GM21447 (cell line): ENCODE measurements at regions not wholly inside any gene's neighbourhood (a gene's known extent, or its start where the extent isn't known, plus 50 kb on each side); places are given as distances from the start of the nearest gene placed in this dataset.
"Not testable (repeated sequence)": the region's sequence is repeated elsewhere in the genome, so short reads cannot be mapped to it uniquely, and the experiment has no call there.

ENCODE experiments used
- ATAC-seq: cut with Tn5 transposase; IDR thresholded peaks from one replicate; pipeline ENCODE4 v1.9.1; 2021; ENCODE audit not compliant: unreplicated experiment

GRCh38 chr1:56133522-56134472 lies 445.6 kb downstream of the PLPP3 start:
- ATAC-seq, result peak; percentile 59

- ATAC-seq, result no peak
Measured at GRCh38 chr1:56132520-56132919, 446.8 kb downstream of the PLPP3 start.

- ATAC-seq, result no peak
Measured at GRCh38 chr1:56129837-56130236, 449.5 kb downstream of the PLPP3 start.

GRCh38 chr1:56125316-56125715 lies 454.0 kb downstream of the PLPP3 start:
- ATAC-seq, result no peak

- ATAC-seq, result no peak
Measured at GRCh38 chr1:56123826-56124225, 455.5 kb downstream of the PLPP3 start.

GRCh38 chr1:56123421-56123820 lies 455.9 kb downstream of the PLPP3 start:
- ATAC-seq, result no peak

GRCh38 chr1:56120021-56120420 lies 459.3 kb downstream of the PLPP3 start:
- no peak for ATAC-seq

- ATAC-seq, result not testable (repeated sequence)
Measured at GRCh38 chr1:56118676-56119075, 460.7 kb downstream of the PLPP3 start.

- no peak for ATAC-seq
Measured at GRCh38 chr1:56115701-56116100, 463.7 kb downstream of the PLPP3 start.

- ATAC-seq, result no peak
Measured at GRCh38 chr1:56113679-56114078, 465.7 kb downstream of the PLPP3 start.

GRCh38 chr1:56107275-56107638 lies 472.1 kb downstream of the PLPP3 start:
- ATAC-seq, result no peak

GRCh38 chr1:56106531-56107274 lies 472.7 kb downstream of the PLPP3 start:
- no peak for ATAC-seq

- no peak for ATAC-seq
Measured at GRCh38 chr1:56105397-56105796, 474.0 kb downstream of the PLPP3 start.

GRCh38 chr1:56099766-56100265 lies 479.5 kb downstream of the PLPP3 start:
- no peak for ATAC-seq

- no peak for ATAC-seq
Measured at GRCh38 chr1:56098946-56099345, 480.4 kb downstream of the PLPP3 start.

GRCh38 chr1:56097713-56098112 lies 481.6 kb downstream of the PLPP3 start:
- no peak for ATAC-seq

GRCh38 chr1:56095696-56096665 lies 483.4 kb downstream of the PLPP3 start:
- no peak for ATAC-seq

GRCh38 chr1:56094168-56094567 lies 485.2 kb downstream of the PLPP3 start:
- ATAC-seq, result no peak

- ATAC-seq, result no peak
Measured at GRCh38 chr1:56092684-56093570, 486.4 kb downstream of the PLPP3 start.

- ATAC-seq, result not testable (repeated sequence)
Measured at GRCh38 chr1:56089826-56090225, 489.5 kb downstream of the PLPP3 start.
